GM23338 (cell line): ENCODE measurements at regions not wholly inside any gene's neighbourhood (a gene's known extent, or its start where the extent isn't known, plus 50 kb on each side); places are given as distances from the start of the nearest gene placed in this dataset.

Experiments
- ATAC-seq: fragments of 200-7000 bp; cut with Tn5 transposase; 3 replicates; pipeline ENCODE4 v1.9.1; 2020
- DNase-seq: peaks from one replicate; pipeline ENCODE4 v3.0.0-alpha.2; 2015; ENCODE audit warnings: low spot score
- H2AFZ ChIP-seq: fragments of 200-600 bp; sonication (generic); 2 replicates; pipeline ENCODE4 v1.8.0; 2016; ENCODE audit warnings: antibody characterized with exemption, mild to moderate bottlenecking, moderate library complexity
- H3F3A ChIP-seq: fragments of 200-600 bp; sonication (generic); replicated peaks from 2 replicates; pipeline ENCODE4 v1.8.0; 2017; ENCODE audit warnings: antibody characterized with exemption, mixed run types, low read depth
- H3K27ac ChIP-seq: fragments of 200-600 bp; sonication (generic); 2 replicates; pipeline ENCODE4 v1.6.1; 2016; ENCODE audit warnings: low read depth
- H3K27me3 ChIP-seq: fragments of 200-600 bp; sonication (generic); 2 replicates; pipeline ENCODE4 v1.8.0; 2016; ENCODE audit warnings: mild to moderate bottlenecking, mixed run types, moderate library complexity; ENCODE audit not compliant: insufficient read depth
- H3K36me3 ChIP-seq: fragments of 200-600 bp; sonication (generic); 2 replicates; pipeline ENCODE4 v1.8.0; 2016; ENCODE audit warnings: mild to moderate bottlenecking; ENCODE audit not compliant: insufficient read depth
- H3K4me1 ChIP-seq: fragments of 200-600 bp; sonication (generic); 2 replicates; pipeline ENCODE4 v1.8.0; 2016; ENCODE audit warnings: mild to moderate bottlenecking, moderate library complexity; ENCODE audit not compliant: insufficient read depth
- H3K4me2 ChIP-seq: fragments of 200-600 bp; sonication (generic); 2 replicates; pipeline ENCODE4 v1.7.1; 2017; ENCODE audit warnings: mixed run types
- H3K4me3 ChIP-seq: fragments of 200-600 bp; sonication (generic); 2 replicates; pipeline ENCODE4 v1.6.1; 2016; ENCODE audit warnings: mixed run types
- H3K79me2 ChIP-seq: fragments of 200-600 bp; sonication (generic); replicated peaks from 2 replicates; pipeline ENCODE4 v1.8.0; 2017; ENCODE audit warnings: mild to moderate bottlenecking; ENCODE audit not compliant: insufficient read depth
- H3K9me2 ChIP-seq: fragments of 200-600 bp; sonication (generic); 2 replicates; pipeline ENCODE4 v1.8.0; 2017; ENCODE audit not compliant: insufficient read depth
- H4K20me1 ChIP-seq: fragments of 200-600 bp; sonication (generic); replicated peaks from 2 replicates; pipeline ENCODE4 v1.8.0; 2017; ENCODE audit warnings: mild to moderate bottlenecking; ENCODE audit not compliant: insufficient read depth
- H3K27ac Mint-ChIP-seq: 2 replicates; pipeline ENCODE4 v1.8.0; 2020; ENCODE audit warnings: inconsistent platforms, mild to moderate bottlenecking, moderate library complexity, mixed read lengths
- H3K27me3 Mint-ChIP-seq: 3 replicates; pipeline ENCODE4 v1.8.0; 2022; ENCODE audit warnings: low read depth, mild to moderate bottlenecking, moderate library complexity, mixed read lengths, inconsistent platforms; ENCODE audit not compliant: insufficient read depth, poor library complexity
- H3K36me3 Mint-ChIP-seq: 3 replicates; pipeline ENCODE4 v1.8.0; 2021; ENCODE audit warnings: low read depth, mild to moderate bottlenecking, inconsistent platforms, moderate library complexity, mixed read lengths
- H3K4me1 Mint-ChIP-seq: 3 replicates; pipeline ENCODE4 v1.8.0; 2020; ENCODE audit warnings: mild to moderate bottlenecking, inconsistent platforms, mixed read lengths
- H3K4me3 Mint-ChIP-seq: 3 replicates; pipeline ENCODE4 v1.8.0; 2021; ENCODE audit warnings: moderate library complexity, mild to moderate bottlenecking, inconsistent platforms, mixed read lengths
- H3K9me3 Mint-ChIP-seq: 3 replicates; pipeline ENCODE4 v1.8.0; 2020; ENCODE audit warnings: moderate library complexity, mild to moderate bottlenecking, inconsistent platforms, mixed read lengths
- CREB1 ChIP-seq: fragments of 250-450 bp; sonication (Bioruptor Pico); IDR thresholded peaks from 2 replicates; pipeline ENCODE4 v1.5.0; 2020; ENCODE audit warnings: low read depth, mild to moderate bottlenecking, moderate library complexity
- CTCF ChIP-seq, 2 experiments: fragments of 200-600 bp in 1 of 2; sonication (generic) in 1 of 2; conservative IDR thresholded peaks; 2 replicates each; pipeline versions ENCODE4 v1.5.1 to v1.6.1; 2016 to 2017; ENCODE audit warnings: antibody characterized with exemption in 2 of 2, low read depth in 2 of 2, mild to moderate bottlenecking in 2 of 2, moderate library complexity in 1 of 2
- EZH2 ChIP-seq: fragments of 200-600 bp; sonication (generic); IDR thresholded peaks from one replicate; pipeline ENCODE4 v1.8.0; 2017; ENCODE audit warnings: antibody characterized with exemption, mild to moderate bottlenecking, low read depth; ENCODE audit not compliant: unreplicated experiment
- EZH2phosphoT487 ChIP-seq: fragments of 200-600 bp; sonication (generic); IDR thresholded peaks from one replicate; pipeline ENCODE4 v1.8.1; 2018; ENCODE audit warnings: antibody characterized with exemption; ENCODE audit not compliant: unreplicated experiment
- JUNB ChIP-seq: IDR thresholded peaks from one replicate; pipeline ENCODE4 v1.6.1; 2016; ENCODE audit warnings: antibody characterized with exemption; ENCODE audit not compliant: unreplicated experiment
- POLR2AphosphoS5 ChIP-seq: IDR thresholded peaks from 2 replicates; pipeline ENCODE4 v1.6.1; 2016; ENCODE audit warnings: antibody characterized with exemption, low read depth
- REST ChIP-seq: IDR thresholded peaks from one replicate; pipeline ENCODE4 v1.6.1; 2018; ENCODE audit warnings: antibody characterized with exemption; ENCODE audit not compliant: unreplicated experiment
- STAT1 ChIP-seq: IDR thresholded peaks from one replicate; pipeline ENCODE4 v1.6.1; 2016; ENCODE audit warnings: antibody characterized with exemption; ENCODE audit not compliant: unreplicated experiment
- ZNF114 ChIP-seq: fragments of 250-450 bp; sonication (Bioruptor Pico); IDR thresholded peaks from 2 replicates; pipeline ENCODE4 v1.5.0; 2020; ENCODE audit warnings: mild to moderate bottlenecking, moderate library complexity
- ZNF331 ChIP-seq: fragments of 250-450 bp; sonication (Bioruptor Pico); IDR thresholded peaks from 2 replicates; pipeline ENCODE4 v1.5.0; 2020; ENCODE audit warnings: low read depth, mild to moderate bottlenecking, moderate library complexity
- ZNF462 ChIP-seq: fragments of 250-450 bp; sonication (Bioruptor Pico); IDR thresholded peaks from 2 replicates; pipeline ENCODE4 v1.5.0; 2020; ENCODE audit warnings: mild to moderate bottlenecking, moderate library complexity

GRCh38 chr12:91817517-91817916, 328.1 kb downstream of the BTG1 start:
- ATAC-seq: no peak
- Mint-ChIP-seq H3K36me3 (no peaks in the 10 kb centered on the region), H3K4me3 (no peak overlapping the region), H3K9me3 (peaks cover 3% of the 10 kb centered on the region; the same call in 1 of the 3 replicates), H3K27me3 (no peaks in the 10 kb centered on the region), H3K4me1 (no peaks in the 10 kb centered on the region), H3K27ac (no peak overlapping the region)
- H4K20me1 ChIP-seq: no peaks in the 10 kb centered on the region
- H3K27ac ChIP-seq: no peak overlapping the region
- H2AFZ ChIP-seq: no peak overlapping the region
- no peaks in the 10 kb centered on the region for H3F3A ChIP-seq
- H3K27me3 ChIP-seq: no peaks in the 10 kb centered on the region
- peaks cover 2% of the 10 kb centered on the region for H3K9me2 ChIP-seq
- H3K4me3 ChIP-seq: no peak overlapping the region
- H3K79me2 ChIP-seq: no peaks in the 10 kb centered on the region
- H3K4me1 ChIP-seq: no peaks in the 10 kb centered on the region
- DNase-seq: no peak
- no peak for TF ChIP-seq EZH2phosphoT487
- TF ChIP-seq JUNB: no peak
- no peak for TF ChIP-seq STAT1
- no peak for TF ChIP-seq ZNF114 (CRISPR knock-in tag)
- no peak for TF ChIP-seq CTCF (conservative IDR thresholded peaks at IDR 0.05; ENCODE audit: low read depth in 2 of 2)
- TF ChIP-seq REST: no peak
- TF ChIP-seq ZNF462: no peak
- TF ChIP-seq POLR2AphosphoS5: no peak
- TF ChIP-seq EZH2: no peak
- no peak for TF ChIP-seq ZNF331 (CRISPR knock-in tag)
- no peak for TF ChIP-seq CREB1 (CRISPR knock-in tag)
- no peaks in the 10 kb centered on the region for H3K36me3 ChIP-seq
- no peak overlapping the region for H3K4me2 ChIP-seq
